ENCODE measurements at regions not wholly inside any gene's neighbourhood (a gene's known extent, or its start where the extent isn't known, plus 50 kb on each side); places are given as distances from the start of the nearest gene placed in this dataset.

GRCh38 chr5:117380316-117380715 lies 805.7 kb upstream of the SEMA6A start:
- TF ChIP-seq EZH2 (IDR thresholded peaks at IDR 0.05; ENCODE audit: low read depth) (no peak), CTCF (conservative IDR thresholded peaks at IDR 0.05) (no peak)
